Fibroblast of lung (primary cell): ENCODE measurements at regions not wholly inside any gene's neighbourhood (a gene's known extent, or its start where the extent isn't known, plus 50 kb on each side); places are given as distances from the start of the nearest gene placed in this dataset.

Source experiments
- DNase-seq, 2 donors: peaks; one replicate each; pipeline versions ENCODE4 v3.0.0 to v3.0.0-alpha.2; 2010; ENCODE audit warnings: low read depth in 2 of 2
- H2AFZ ChIP-seq: 2 replicates; pipeline ENCODE4 v1.5.1; 2012; ENCODE audit warnings: low read length, control low read depth, inconsistent platforms
- H3K27ac ChIP-seq: 2 replicates; pipeline ENCODE4 v1.5.1; 2011; ENCODE audit warnings: low read length, control low read depth; ENCODE audit not compliant: insufficient read depth
- H3K27me3 ChIP-seq: 2 replicates; pipeline ENCODE4 v1.5.1; 2011; ENCODE audit warnings: mild to moderate bottlenecking, low read length; ENCODE audit not compliant: control insufficient read depth, insufficient read depth
- H3K36me3 ChIP-seq: 2 replicates; pipeline ENCODE4 v1.5.1; 2011; ENCODE audit warnings: low read length; ENCODE audit not compliant: control insufficient read depth, insufficient read depth
- H3K4me1 ChIP-seq: 2 replicates; pipeline ENCODE4 v1.5.1; 2011; ENCODE audit warnings: low read length; ENCODE audit not compliant: control insufficient read depth, insufficient read depth; ENCODE audit errors: extremely low read depth
- H3K4me2 ChIP-seq: 2 replicates; pipeline ENCODE4 v1.5.1; 2011; ENCODE audit warnings: low read length, control low read depth; ENCODE audit not compliant: insufficient read depth; ENCODE audit errors: extremely low read depth
- H3K4me3 ChIP-seq, 4 experiments: fragments of 200-600 bp in 1 of 4; sonication (generic) in 1 of 4; replicated peaks in 1 of 4; 2 replicates each; pipeline ENCODE4 v1.5.1; 2011 to 2016; ENCODE audit warnings: low read length in 4 of 4, low read depth in 3 of 4, mild to moderate bottlenecking in 3 of 4, control low read depth in 2 of 4, inconsistent platforms in 1 of 4, mixed read lengths in 1 of 4; ENCODE audit not compliant: insufficient read depth in 1 of 4; ENCODE audit errors: control extremely low read depth in 1 of 4
- H3K79me2 ChIP-seq: 2 replicates; pipeline ENCODE4 v1.5.1; 2012; ENCODE audit warnings: mild to moderate bottlenecking, low read length, inconsistent platforms; ENCODE audit not compliant: control insufficient read depth, insufficient read depth
- H3K9ac ChIP-seq: 2 replicates; pipeline ENCODE4 v1.5.1; 2011; ENCODE audit warnings: mild to moderate bottlenecking, low read length, control low read depth; ENCODE audit not compliant: insufficient read depth
- H3K9me3 ChIP-seq: 2 replicates; pipeline ENCODE4 v1.5.1; 2012; ENCODE audit warnings: low read depth, low read length; ENCODE audit not compliant: control insufficient read depth, insufficient read depth
- H4K20me1 ChIP-seq: 2 replicates; pipeline ENCODE4 v1.5.1; 2011; ENCODE audit warnings: low read length; ENCODE audit not compliant: control insufficient read depth, insufficient read depth; ENCODE audit errors: extremely low read depth
- EZH2 ChIP-seq: IDR thresholded peaks from 2 replicates; pipeline ENCODE4 v1.5.1; 2012; ENCODE audit warnings: low read length, control low read depth, mild to moderate bottlenecking; ENCODE audit errors: missing control alignments
- TF ChIP-seq, protein P1 (sequence below), 2 donors: IDR thresholded peaks in 1 of 2; conservative IDR thresholded peaks in 1 of 2; 1 replicate in 1 of 2; 2 replicates in 1 of 2; pipeline ENCODE4 v1.5.1; 2011 to 2012; ENCODE audit warnings: low read length in 2 of 2, control low read depth in 1 of 2, inconsistent platforms in 1 of 2, low read depth in 1 of 2, mild to moderate bottlenecking in 1 of 2

DNA sequence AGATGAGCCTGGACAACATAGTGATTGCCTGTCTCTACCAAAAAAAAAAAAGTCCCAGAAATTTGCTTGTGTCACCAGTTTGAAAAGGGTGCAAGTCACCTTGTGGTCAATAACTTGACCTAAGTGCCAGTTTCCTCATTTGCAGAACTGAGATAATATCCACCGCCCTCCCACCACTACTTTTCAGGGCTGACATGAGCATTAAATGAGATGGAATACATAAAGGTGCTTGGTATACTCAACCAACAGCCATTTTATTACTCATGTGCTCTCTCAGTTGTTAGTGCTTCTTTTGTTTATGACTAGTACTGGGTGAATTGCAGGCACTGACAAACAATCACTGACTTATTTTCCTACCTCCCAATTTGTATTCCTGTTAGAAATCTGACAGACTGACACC, 340.5 kb upstream of the SATB1 start:
- H3K27me3 ChIP-seq: no peaks in the 10 kb centered on the region
- no peaks in the 10 kb centered on the region for H4K20me1 ChIP-seq

GRCh38 chr3:18765161-18765560, 340.0 kb upstream of the SATB1 start:
- TF ChIP-seq, protein P1, sequence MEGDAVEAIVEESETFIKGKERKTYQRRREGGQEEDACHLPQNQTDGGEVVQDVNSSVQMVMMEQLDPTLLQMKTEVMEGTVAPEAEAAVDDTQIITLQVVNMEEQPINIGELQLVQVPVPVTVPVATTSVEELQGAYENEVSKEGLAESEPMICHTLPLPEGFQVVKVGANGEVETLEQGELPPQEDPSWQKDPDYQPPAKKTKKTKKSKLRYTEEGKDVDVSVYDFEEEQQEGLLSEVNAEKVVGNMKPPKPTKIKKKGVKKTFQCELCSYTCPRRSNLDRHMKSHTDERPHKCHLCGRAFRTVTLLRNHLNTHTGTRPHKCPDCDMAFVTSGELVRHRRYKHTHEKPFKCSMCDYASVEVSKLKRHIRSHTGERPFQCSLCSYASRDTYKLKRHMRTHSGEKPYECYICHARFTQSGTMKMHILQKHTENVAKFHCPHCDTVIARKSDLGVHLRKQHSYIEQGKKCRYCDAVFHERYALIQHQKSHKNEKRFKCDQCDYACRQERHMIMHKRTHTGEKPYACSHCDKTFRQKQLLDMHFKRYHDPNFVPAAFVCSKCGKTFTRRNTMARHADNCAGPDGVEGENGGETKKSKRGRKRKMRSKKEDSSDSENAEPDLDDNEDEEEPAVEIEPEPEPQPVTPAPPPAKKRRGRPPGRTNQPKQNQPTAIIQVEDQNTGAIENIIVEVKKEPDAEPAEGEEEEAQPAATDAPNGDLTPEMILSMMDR (conservative IDR thresholded peaks at IDR 0.05 in 1 of 2, IDR thresholded peaks at IDR 0.05 in 1 of 2; ENCODE audit: low read depth in 1 of 2, low read length in 2 of 2): no peak
- TF ChIP-seq EZH2: no peak
- Histone ChIP-seq H3K9me3 (no peaks in the 10 kb centered on the region), H3K79me2 (no peaks in the 10 kb centered on the region), H3K9ac (no peak overlapping the region), H3K27me3 (no peaks in the 10 kb centered on the region), H3K4me1 (no peaks in the 10 kb centered on the region), H3K4me3 (no peak overlapping the region), H2AFZ (no peak overlapping the region), H3K36me3 (no peaks in the 10 kb centered on the region), H3K4me2 (no peak overlapping the region), H4K20me1 (no peaks in the 10 kb centered on the region), H3K27ac (no peak overlapping the region)
- DNase-seq: no peak

More for the DNA sequence above, 340.5 kb upstream of the SATB1 start:
- Histone ChIP-seq H3K36me3 (no peaks in the 10 kb centered on the region), H3K4me1 (no peaks in the 10 kb centered on the region), H2AFZ (no peak overlapping the region), H3K27ac (no peak overlapping the region), H3K9ac (no peak overlapping the region), H3K4me2 (no peak overlapping the region), H3K79me2 (no peaks in the 10 kb centered on the region), H3K4me3 (no peak overlapping the region), H3K9me3 (no peaks in the 10 kb centered on the region)
- TF ChIP-seq, protein P1 (conservative IDR thresholded peaks at IDR 0.05 in 1 of 2, IDR thresholded peaks at IDR 0.05 in 1 of 2; ENCODE audit: low read depth in 1 of 2, low read length in 2 of 2): no peak
- TF ChIP-seq EZH2: no peak
- no peak for DNase-seq

DNA sequence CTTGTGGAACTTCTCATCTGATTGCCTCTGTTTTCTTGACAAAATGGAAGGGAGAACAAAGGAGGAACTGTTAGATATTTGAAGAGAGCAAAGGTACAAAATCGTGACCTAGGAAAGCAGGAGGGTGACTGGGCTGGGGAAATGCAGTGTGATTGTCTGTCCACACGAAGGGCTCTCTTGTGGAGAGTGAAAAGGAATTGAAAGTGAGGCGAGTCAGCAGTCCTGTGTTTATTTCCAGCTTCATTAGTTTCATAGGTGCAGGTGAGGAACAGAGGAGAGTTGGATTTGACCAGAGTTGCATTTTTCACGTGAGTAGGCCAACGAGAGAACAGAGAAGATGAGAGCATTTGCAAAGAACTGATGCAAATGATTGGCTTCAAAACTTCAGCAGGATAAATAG, 336.4 kb upstream of the SATB1 start:
- no peak for DNase-seq
- no peak overlapping the region for H3K27ac ChIP-seq
- H3K9ac ChIP-seq: no peak overlapping the region
- no peaks in the 10 kb centered on the region for H3K27me3 ChIP-seq
- H3K4me1 ChIP-seq: no peaks in the 10 kb centered on the region
- H3K4me2 ChIP-seq: no peak overlapping the region
- H3K36me3 ChIP-seq: no peaks in the 10 kb centered on the region
- H3K79me2 ChIP-seq: no peaks in the 10 kb centered on the region
- no peaks in the 10 kb centered on the region for H3K9me3 ChIP-seq
- TF ChIP-seq, protein P1 (conservative IDR thresholded peaks at IDR 0.05 in 1 of 2, IDR thresholded peaks at IDR 0.05 in 1 of 2; ENCODE audit: low read depth in 1 of 2, low read length in 2 of 2): no peak
- TF ChIP-seq EZH2: no peak
- no peak overlapping the region for H3K4me3 ChIP-seq
- no peak overlapping the region for H2AFZ ChIP-seq
- no peaks in the 10 kb centered on the region for H4K20me1 ChIP-seq
